Urinary bladder (tissue), 3 donors: ENCODE measurements at regions not wholly inside any gene's neighbourhood (a gene's known extent, or its start where the extent isn't known, plus 50 kb on each side); places are given as distances from the start of the nearest gene placed in this dataset.
"Not testable (repeated sequence)": the region's sequence is repeated elsewhere in the genome, so short reads cannot be mapped to it uniquely, and the experiment has no call there.

Experiments used
- DNase-seq: peaks from one replicate; pipeline ENCODE4 v3.0.0-alpha.2; 2015; ENCODE audit errors: extremely low spot score
- H3K27ac ChIP-seq: one replicate; pipeline ENCODE4 v1.5.1; 2013; ENCODE audit warnings: low read depth, mild to moderate bottlenecking, moderate library complexity
- H3K36me3 ChIP-seq: one replicate; pipeline ENCODE4 v1.6.1; 2013; ENCODE audit warnings: mild to moderate bottlenecking, moderate library complexity; ENCODE audit not compliant: insufficient read depth
- H3K4me1 ChIP-seq: one replicate; pipeline ENCODE4 v1.6.1; 2013; ENCODE audit warnings: mild to moderate bottlenecking, moderate library complexity; ENCODE audit not compliant: insufficient read depth
- H3K4me3 ChIP-seq: one replicate; pipeline ENCODE4 v1.5.1; 2013; ENCODE audit warnings: low read depth, low read length
- WGBS: extraction: QIAGEN DNeasy Blood & Tissue Kit; methylation state at CpG from one replicate; pipeline ENCODE4 v1.1.7; 2013; 5-methylcytosine and 5-hydroxymethylcytosine counted together
- donor health status: healthy with polysubstance abuse.
- donor health status: healthy.

- H3K4me1 ChIP-seq = no peaks in the 10 kb centered on the region
- 71% methylated on average over 1 of the region's 1 CpG for WGBS
These were observed 874.7 kb upstream of the GBE1 start for GRCh38 chr3:82636177-82636576.

GRCh38 chr3:82633319-82633718, 871.9 kb upstream of the GBE1 start:
- Histone ChIP-seq H3K4me3 (no peak overlapping the region), H3K27ac (no peak overlapping the region), H3K36me3 (no peaks in the 10 kb centered on the region), H3K4me1 (no peaks in the 10 kb centered on the region)
- DNase-seq = no peak
- WGBS = 58% methylated on average over 1 of the region's 1 CpG

More at GRCh38 chr3:82636177-82636576, 874.7 kb upstream of the GBE1 start:
- Histone ChIP-seq H3K36me3 (no peaks in the 10 kb centered on the region), H3K27ac (no peak overlapping the region), H3K4me3 (no peak overlapping the region)
- DNase-seq = no peak

DNA sequence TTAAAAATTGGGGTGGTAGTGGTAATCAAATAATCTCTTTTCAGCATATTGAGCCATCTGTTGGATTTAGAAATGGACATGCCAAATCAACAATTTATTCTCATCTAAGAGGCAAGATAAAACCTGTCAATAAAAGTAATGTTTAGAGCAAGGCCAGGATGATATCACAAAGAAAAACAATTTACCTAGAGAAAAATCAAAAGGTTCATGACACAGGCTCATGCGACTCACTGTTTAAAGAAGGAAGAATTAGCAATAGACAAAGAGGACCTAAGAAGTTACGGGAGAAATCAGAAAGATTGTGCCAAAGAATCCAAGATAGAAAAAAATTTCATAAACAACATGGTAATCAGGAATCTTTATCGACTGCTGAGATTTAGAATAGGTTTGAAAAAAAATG, 868.5 kb upstream of the GBE1 start:
- Histone ChIP-seq H3K4me1 (no peaks in the 10 kb centered on the region), H3K27ac (no peak overlapping the region), H3K4me3 (no peak overlapping the region), H3K36me3 (no peaks in the 10 kb centered on the region)
- 82% methylated on average over 3 of the region's 3 CpGs for WGBS
- DNase-seq = no peak

GRCh38 chr3:82628385-82629014, 867.1 kb upstream of the GBE1 start:
- H3K36me3 ChIP-seq = no peaks in the 10 kb centered on the region
- no peak for DNase-seq
- no peaks in the 10 kb centered on the region for H3K4me1 ChIP-seq
- 73% methylated on average over 4 of the region's 4 CpGs for WGBS
- H3K4me3 ChIP-seq = no peak overlapping the region
- H3K27ac ChIP-seq = no peak overlapping the region

- Histone ChIP-seq H3K27ac (no peak overlapping the region), H3K4me1 (no peaks in the 10 kb centered on the region), H3K4me3 (no peak overlapping the region), H3K36me3 (no peaks in the 10 kb centered on the region)
- 90% methylated on average over 5 of the region's 5 CpGs for WGBS
- DNase-seq = no peak
These were observed 866.3 kb upstream of the GBE1 start for GRCh38 chr3:82627733-82628132.

DNA sequence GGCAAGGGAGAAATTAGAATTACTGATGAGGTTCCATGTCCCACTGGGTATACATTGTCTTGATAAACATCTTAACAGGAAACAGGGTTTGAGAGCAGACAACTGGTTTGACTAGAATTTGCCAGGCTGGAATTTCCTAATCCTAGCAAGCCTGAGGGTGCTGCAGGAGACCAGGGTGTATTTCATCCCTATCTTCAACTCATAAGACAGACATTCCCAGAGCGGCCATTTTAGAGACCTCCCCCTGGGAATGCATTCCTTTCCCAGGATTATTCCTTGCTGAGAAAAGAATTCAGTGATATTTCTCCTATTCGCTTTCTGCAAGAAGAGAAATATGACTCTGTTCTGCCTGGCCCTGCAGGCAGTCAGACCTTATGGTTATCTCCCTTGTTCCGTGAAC, 859.3 kb upstream of the GBE1 start:
- 89% methylated on average over 3 of the region's 3 CpGs for WGBS
- H3K36me3 ChIP-seq, H3K4me3 ChIP-seq, H3K4me1 ChIP-seq, DNase-seq, H3K27ac ChIP-seq: not testable (repeated sequence)

- no peak overlapping the region for H3K27ac ChIP-seq
- no peaks in the 10 kb centered on the region for H3K4me1 ChIP-seq
- H3K36me3 ChIP-seq = no peaks in the 10 kb centered on the region
- H3K4me3 ChIP-seq = no peak overlapping the region
- no peak for DNase-seq
These were observed 857.1 kb upstream of the GBE1 start for GRCh38 chr3:82618594-82618993.

- no peak overlapping the region for H3K4me3 ChIP-seq
- no peak overlapping the region for H3K27ac ChIP-seq
- no peak for DNase-seq
- WGBS = 77% methylated on average over 1 of the region's 1 CpG
- H3K4me1 ChIP-seq = no peaks in the 10 kb centered on the region
- H3K36me3 ChIP-seq = no peaks in the 10 kb centered on the region
These were observed 848.8 kb upstream of the GBE1 start for GRCh38 chr3:82610236-82610635.

- no peaks in the 10 kb centered on the region for H3K4me1 ChIP-seq
- no peaks in the 10 kb centered on the region for H3K36me3 ChIP-seq
- H3K4me3 ChIP-seq = no peak overlapping the region
- no peak for DNase-seq
- H3K27ac ChIP-seq = no peak overlapping the region
- 81% methylated on average over 1 of the region's 1 CpG for WGBS
These were observed 845.9 kb upstream of the GBE1 start for GRCh38 chr3:82607391-82607790.

DNA sequence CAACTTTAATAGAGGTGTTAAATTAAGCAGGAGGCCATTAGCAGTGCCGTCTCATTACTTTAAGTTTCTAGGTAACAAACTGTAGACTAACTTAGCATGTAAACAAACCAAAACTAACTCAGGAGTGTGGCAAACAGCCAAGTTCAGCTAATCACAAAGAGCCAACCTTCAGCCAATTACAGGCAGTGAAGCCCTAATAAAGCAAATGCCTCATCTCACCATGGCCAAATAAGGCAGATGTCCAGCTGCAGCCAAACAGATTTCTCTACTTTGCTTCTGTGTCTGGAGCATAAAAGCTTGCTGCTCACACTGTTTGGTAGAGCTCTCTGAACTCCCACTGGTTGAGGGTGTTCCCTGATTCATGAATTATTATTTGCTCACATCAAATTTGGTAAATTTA, 835.4 kb upstream of the GBE1 start:
- no peak overlapping the region for H3K27ac ChIP-seq
- DNase-seq = no peak
- H3K36me3 ChIP-seq = no peaks in the 10 kb centered on the region
- H3K4me3 ChIP-seq = no peak overlapping the region
- WGBS = 51% methylated on average over 1 of the region's 1 CpG
- H3K4me1 ChIP-seq = no peaks in the 10 kb centered on the region

GRCh38 chr3:82595530-82595929, 834.1 kb upstream of the GBE1 start:
- no peak overlapping the region for H3K27ac ChIP-seq
- WGBS = 93% methylated on average over 2 of the region's 2 CpGs
- no peak overlapping the region for H3K4me3 ChIP-seq
- no peaks in the 10 kb centered on the region for H3K4me1 ChIP-seq
- H3K36me3 ChIP-seq = no peaks in the 10 kb centered on the region
- no peak for DNase-seq

- DNase-seq = no peak
- no peak overlapping the region for H3K4me3 ChIP-seq
- no peaks in the 10 kb centered on the region for H3K4me1 ChIP-seq
- no peaks in the 10 kb centered on the region for H3K36me3 ChIP-seq
- no peak overlapping the region for H3K27ac ChIP-seq
These were observed 825.7 kb upstream of the GBE1 start for GRCh38 chr3:82587174-82587573.

- Histone ChIP-seq H3K4me3 (no peak overlapping the region), H3K4me1 (no peaks in the 10 kb centered on the region), H3K27ac (no peak overlapping the region), H3K36me3 (no peaks in the 10 kb centered on the region)
- DNase-seq = no peak
- WGBS = 69% methylated on average over 3 of the region's 3 CpGs
These were observed 825.0 kb upstream of the GBE1 start for GRCh38 chr3:82586414-82586813.

DNA sequence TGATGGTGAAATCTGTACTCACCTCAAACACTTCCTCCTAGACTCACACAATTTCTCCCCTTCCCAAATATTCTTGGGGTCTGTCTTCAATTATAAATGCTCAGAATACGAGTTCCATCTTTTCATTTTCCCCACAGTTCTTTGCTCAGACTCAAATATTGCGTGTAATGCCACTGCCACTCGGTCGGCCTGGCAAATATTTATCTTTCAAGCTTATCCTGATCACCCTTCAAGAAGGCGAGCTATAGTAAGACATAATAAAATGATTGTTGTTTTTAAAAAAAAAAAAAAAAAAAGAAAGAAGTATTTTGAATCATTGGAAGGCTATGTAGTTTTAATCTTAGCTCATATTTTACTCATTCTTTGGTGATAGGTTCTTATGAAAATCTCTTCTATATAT, 824.6 kb upstream of the GBE1 start:
- not testable (repeated sequence) for H3K36me3 ChIP-seq, DNase-seq, H3K27ac ChIP-seq, H3K4me3 ChIP-seq, H3K4me1 ChIP-seq
- WGBS = 43% methylated on average over 5 of the region's 5 CpGs

DNA sequence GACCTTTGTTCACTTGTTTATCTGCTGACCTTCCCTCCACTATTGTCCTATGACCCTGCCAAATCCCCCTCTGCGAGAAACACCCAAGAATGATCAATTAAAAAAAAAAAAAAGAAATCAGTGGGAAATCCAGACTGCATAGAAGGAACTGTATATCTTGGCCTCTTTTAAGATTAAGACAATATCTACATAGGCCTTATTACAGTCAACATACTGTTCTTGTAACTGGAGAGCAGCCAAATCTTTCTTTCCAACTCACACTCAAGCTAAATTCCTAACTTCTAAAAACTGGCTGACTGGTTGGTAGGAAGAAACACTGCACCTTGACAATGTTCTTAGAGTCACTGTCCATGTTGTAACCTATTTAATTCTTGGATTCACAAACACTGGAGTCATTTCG, 824.1 kb upstream of the GBE1 start:
- not testable (repeated sequence) for H3K36me3 ChIP-seq, H3K4me1 ChIP-seq, DNase-seq, H3K4me3 ChIP-seq, H3K27ac ChIP-seq
- 53% methylated on average over 2 of the region's 2 CpGs for WGBS
